Mucosa of descending colon (tissue), 3 donors: ENCODE measurements at regions not wholly inside any gene's neighbourhood (a gene's known extent, or its start where the extent isn't known, plus 50 kb on each side); places are given as distances from the start of the nearest gene placed in this dataset.
A peak's percentile ranks its signal among the peaks of the same experiment; 100 is the strongest.

Experiments
- ATAC-seq: fragments of 200-7000 bp; cut with Tn5 transposase; one replicate; pipeline ENCODE4 v1.9.1; 2020; ENCODE audit warnings: mild to moderate bottlenecking, moderate library complexity
- DNase-seq, 3 donors: peaks; one replicate each; pipeline ENCODE4 v3.0.0-alpha.2; 2020
- H3K36me3 ChIP-seq: fragments of 200-600 bp; one replicate; pipeline ENCODE4 v1.8.0; 2021; ENCODE audit warnings: low read depth, mild to moderate bottlenecking
- H3K4me1 ChIP-seq: fragments of 200-600 bp; one replicate; pipeline ENCODE4 v1.8.0; 2021; ENCODE audit warnings: low read depth, mild to moderate bottlenecking
- H3K4me3 ChIP-seq: fragments of 200-600 bp; one replicate; pipeline ENCODE4 v1.8.0; 2021; ENCODE audit warnings: mild to moderate bottlenecking
- H3K9me3 ChIP-seq: fragments of 200-600 bp; one replicate; pipeline ENCODE4 v1.8.0; 2021; ENCODE audit warnings: mild to moderate bottlenecking
- CTCF ChIP-seq: fragments of 200-600 bp; IDR thresholded peaks from one replicate; pipeline ENCODE4 v1.8.0; 2022; ENCODE audit warnings: antibody characterized with exemption, mild to moderate bottlenecking
- intact Hi-C, 2 donors: fragments of 100-400 bp; cut with DNase I in 1 of 2; cut with micrococcal nuclease in 1 of 2; formaldehyde crosslinking; loops; one replicate each; pipeline versions ENCODE4 v1.11.0 to v1.11.1; 2022; cut with DNase I, micrococcal nuclease
- donor health status: DM: no; HTN: no; CAD: no; lungs with moderate emphysema.
- donor health status: DM: no; HTN: no; CAD: no.
- donor health status: DM: no; HTN: yes; CAD: no.

GRCh38 chr6:15791448-15792181 is 128.8 kb upstream of the DTNBP1 start:
- no peak for TF ChIP-seq CTCF
- intact Hi-C loops, result no loop called here
- ATAC-seq, result peak; percentile 59
- Histone ChIP-seq H3K4me3 (no peak overlapping the region), H3K4me1 (no peaks in the 10 kb centered on the region), H3K9me3 (no peaks in the 10 kb centered on the region), H3K36me3 (no peaks in the 10 kb centered on the region)
- no peak for DNase-seq

GRCh38 chr6:15790116-15790515 is 127.3 kb upstream of the DTNBP1 start:
- H3K36me3 ChIP-seq, result no peaks in the 10 kb centered on the region
- H3K9me3 ChIP-seq, result no peaks in the 10 kb centered on the region
- no peak for DNase-seq
- intact Hi-C loops, result no loop called here
- no peak for ATAC-seq
- TF ChIP-seq CTCF, result no peak
- no peak overlapping the region for H3K4me3 ChIP-seq
- H3K4me1 ChIP-seq, result no peaks in the 10 kb centered on the region

DNA sequence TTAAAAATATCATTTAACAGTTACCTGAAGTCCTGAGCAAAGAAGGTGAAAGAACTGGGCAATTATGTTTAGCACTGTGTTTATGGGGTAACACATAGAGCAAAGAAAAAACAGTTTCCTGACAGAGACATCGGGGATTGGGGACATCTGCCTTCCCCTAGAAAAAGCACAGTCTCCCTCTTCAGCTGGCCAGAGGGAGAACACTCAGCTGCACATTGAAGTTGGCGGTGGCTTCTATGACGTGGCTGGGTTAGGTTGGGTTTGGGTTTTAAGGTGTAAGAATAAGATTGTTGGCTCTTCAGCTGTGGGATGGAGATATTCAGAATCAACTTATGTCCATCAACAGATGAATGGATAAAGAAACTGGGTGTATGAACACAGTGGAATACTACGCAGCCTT is 124.0 kb upstream of the DTNBP1 start:
- no peak overlapping the region for H3K4me3 ChIP-seq
- no peaks in the 10 kb centered on the region for H3K4me1 ChIP-seq
- intact Hi-C loops, result no loop called here
- ATAC-seq (no peak), DNase-seq (no peak)
- no peaks in the 10 kb centered on the region for H3K9me3 ChIP-seq
- no peaks in the 10 kb centered on the region for H3K36me3 ChIP-seq
- TF ChIP-seq CTCF, result no peak

DNA sequence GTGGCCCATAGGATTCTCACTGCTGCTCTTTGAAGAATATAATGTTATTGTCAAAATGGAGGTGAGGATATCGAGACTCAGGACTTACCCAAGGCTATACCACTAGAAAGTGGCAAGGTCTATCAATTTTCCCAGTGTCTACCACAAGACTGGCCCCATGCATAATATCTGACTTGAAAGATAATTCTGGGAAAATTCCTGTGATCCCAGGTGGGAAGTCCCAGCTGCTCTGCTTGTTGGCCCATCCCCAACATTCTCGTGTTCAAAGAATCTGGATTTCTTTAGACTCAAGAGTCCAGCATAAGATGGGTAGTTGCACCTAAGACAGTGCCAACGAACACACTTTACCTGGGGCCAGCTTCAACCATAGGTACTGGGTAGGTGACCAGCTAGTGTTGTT is 120.7 kb upstream of the DTNBP1 start:
- Histone ChIP-seq H3K9me3 (no peaks in the 10 kb centered on the region), H3K4me1 (no peaks in the 10 kb centered on the region), H3K36me3 (no peaks in the 10 kb centered on the region), H3K4me3 (no peak overlapping the region)
- DNase-seq, result no peak
- intact Hi-C loops, result no loop called here
- no peak for ATAC-seq
- no peak for TF ChIP-seq CTCF

DNA sequence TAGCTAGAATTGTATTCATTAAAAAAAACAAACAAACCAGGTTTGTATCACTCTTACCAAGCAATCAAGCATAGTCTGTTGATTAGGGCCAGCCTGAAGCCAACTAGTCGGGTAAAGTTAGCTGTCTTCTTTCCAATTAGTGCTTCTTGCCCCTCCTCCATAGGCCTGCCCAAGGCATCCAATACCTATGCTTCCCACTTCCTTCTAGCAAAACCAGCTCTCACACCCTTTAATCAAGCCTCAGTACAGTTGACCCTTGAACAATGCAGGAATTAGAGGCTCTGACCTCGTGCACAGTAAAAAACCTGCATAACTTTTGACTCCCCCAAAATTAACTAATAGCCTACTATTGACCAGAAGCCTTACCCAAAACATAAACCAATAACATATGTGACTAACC is 119.1 kb upstream of the DTNBP1 start:
- H3K9me3 ChIP-seq, result no peaks in the 10 kb centered on the region
- no peaks in the 10 kb centered on the region for H3K4me1 ChIP-seq
- no peak for TF ChIP-seq CTCF
- no peaks in the 10 kb centered on the region for H3K36me3 ChIP-seq
- DNase-seq (peak in 1 of 3 donors; percentile 9), ATAC-seq (peak; percentile 69)
- intact Hi-C loops, result no loop called here
- no peak overlapping the region for H3K4me3 ChIP-seq

DNA sequence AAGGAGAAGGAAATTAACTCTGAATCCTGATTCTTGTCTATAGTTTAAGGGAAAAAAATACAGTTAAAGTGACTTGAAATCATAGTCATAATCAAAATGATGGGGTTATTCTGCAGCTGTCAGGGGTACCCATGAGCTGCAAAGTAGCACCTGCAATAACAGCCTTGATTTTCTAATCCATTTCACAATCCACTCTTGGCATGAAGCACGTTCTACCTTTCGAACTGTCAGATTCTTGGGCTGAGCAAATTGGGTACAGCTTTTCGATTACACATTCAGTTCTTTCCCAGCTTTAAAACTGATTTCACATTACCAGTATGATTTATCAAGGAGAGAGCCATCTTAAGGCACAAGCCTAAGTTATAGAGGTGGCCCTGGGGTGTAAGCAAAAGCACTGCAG is 118.5 kb upstream of the DTNBP1 start:
- Histone ChIP-seq H3K4me1 (no peaks in the 10 kb centered on the region), H3K4me3 (no peak overlapping the region), H3K36me3 (no peaks in the 10 kb centered on the region), H3K9me3 (no peaks in the 10 kb centered on the region)
- no peak for TF ChIP-seq CTCF
- intact Hi-C loops, result no loop called here
- DNase-seq (no peak), ATAC-seq (no peak)
